ENCODE measurements at regions not wholly inside any gene's neighbourhood (a gene's known extent, or its start where the extent isn't known, plus 50 kb on each side); places are given as distances from the start of the nearest gene placed in this dataset.

- no peaks in the 10 kb centered on the region for H3K9me3 ChIP-seq (ENCODE audit: severe bottlenecking)
- no peak overlapping the region for H3K4me3 ChIP-seq (ENCODE audit: severe bottlenecking)
- no peak overlapping the region for H3K27ac ChIP-seq (ENCODE audit: poor library complexity, severe bottlenecking)
- H3K27me3 ChIP-seq (ENCODE audit: insufficient read depth, poor library complexity, severe bottlenecking): no peaks in the 10 kb centered on the region
- H3K36me3 ChIP-seq (ENCODE audit: low read depth): no peaks in the 10 kb centered on the region
- no peaks in the 10 kb centered on the region for H3K4me1 ChIP-seq (ENCODE audit: insufficient read depth, poor library complexity, severe bottlenecking)
- no peak for ATAC-seq (ENCODE audit: low read depth)
- no peak for TF ChIP-seq CTCF (IDR thresholded peaks at IDR 0.05; ENCODE audit: poor library complexity, severe bottlenecking)
- no peak for DNase-seq (ENCODE audit: low spot score)
These were observed 724.6 kb upstream of the TMEM132C start for GRCh38 chr12:127542391-127542790.

GRCh38 chr12:127542931-127543330 is 724.0 kb upstream of the TMEM132C start:
- Histone ChIP-seq H3K9me3 (ENCODE audit: severe bottlenecking) (no peaks in the 10 kb centered on the region), H3K27me3 (ENCODE audit: insufficient read depth, poor library complexity, severe bottlenecking) (no peaks in the 10 kb centered on the region), H3K27ac (ENCODE audit: poor library complexity, severe bottlenecking) (no peak overlapping the region), H3K4me1 (ENCODE audit: insufficient read depth, poor library complexity, severe bottlenecking) (peaks cover 1% of the 10 kb centered on the region), H3K4me3 (ENCODE audit: severe bottlenecking) (no peak overlapping the region), H3K36me3 (ENCODE audit: low read depth) (no peaks in the 10 kb centered on the region)
- TF ChIP-seq CTCF (IDR thresholded peaks at IDR 0.05; ENCODE audit: poor library complexity, severe bottlenecking): no peak
- ATAC-seq (ENCODE audit: low read depth): no peak
- DNase-seq (ENCODE audit: low spot score): no peak

GRCh38 chr12:127546721-127547505 is 720.1 kb upstream of the TMEM132C start:
- no peak overlapping the region for H3K27ac ChIP-seq (ENCODE audit: poor library complexity, severe bottlenecking)
- H3K4me3 ChIP-seq (ENCODE audit: severe bottlenecking): no peak overlapping the region
- ATAC-seq (ENCODE audit: low read depth): no peak
- H3K27me3 ChIP-seq (ENCODE audit: insufficient read depth, poor library complexity, severe bottlenecking): no peaks in the 10 kb centered on the region
- H3K36me3 ChIP-seq (ENCODE audit: low read depth): no peaks in the 10 kb centered on the region
- H3K9me3 ChIP-seq (ENCODE audit: severe bottlenecking): no peaks in the 10 kb centered on the region
- H3K4me1 ChIP-seq (ENCODE audit: insufficient read depth, poor library complexity, severe bottlenecking): peaks cover 8% of the 10 kb centered on the region
- no peak for DNase-seq (ENCODE audit: low spot score)
- TF ChIP-seq CTCF (IDR thresholded peaks at IDR 0.05; ENCODE audit: poor library complexity, severe bottlenecking): no peak

GRCh38 chr12:127548123-127548553 is 718.8 kb upstream of the TMEM132C start:
- DNase-seq (ENCODE audit: low spot score) (no peak), ATAC-seq (ENCODE audit: low read depth) (peak; percentile 70)
- TF ChIP-seq CTCF (IDR thresholded peaks at IDR 0.05; ENCODE audit: poor library complexity, severe bottlenecking): no peak
- Histone ChIP-seq H3K27ac (ENCODE audit: poor library complexity, severe bottlenecking) (peak overlapping the region; percentile 14), H3K9me3 (ENCODE audit: severe bottlenecking) (no peaks in the 10 kb centered on the region), H3K27me3 (ENCODE audit: insufficient read depth, poor library complexity, severe bottlenecking) (no peaks in the 10 kb centered on the region), H3K4me1 (ENCODE audit: insufficient read depth, poor library complexity, severe bottlenecking) (peaks cover 8% of the 10 kb centered on the region), H3K4me3 (ENCODE audit: severe bottlenecking) (no peak overlapping the region), H3K36me3 (ENCODE audit: low read depth) (no peaks in the 10 kb centered on the region)

- DNase-seq (ENCODE audit: low spot score): no peak
- no peaks in the 10 kb centered on the region for H3K9me3 ChIP-seq (ENCODE audit: severe bottlenecking)
- no peaks in the 10 kb centered on the region for H3K27me3 ChIP-seq (ENCODE audit: insufficient read depth, poor library complexity, severe bottlenecking)
- peak; percentile 79 for ATAC-seq (ENCODE audit: low read depth)
- H3K4me3 ChIP-seq (ENCODE audit: severe bottlenecking): no peak overlapping the region
- peaks cover 8% of the 10 kb centered on the region for H3K4me1 ChIP-seq (ENCODE audit: insufficient read depth, poor library complexity, severe bottlenecking)
- H3K36me3 ChIP-seq (ENCODE audit: low read depth): no peaks in the 10 kb centered on the region
- peak overlapping the region; percentile 4 for H3K27ac ChIP-seq (ENCODE audit: poor library complexity, severe bottlenecking)
- no peak for TF ChIP-seq CTCF (IDR thresholded peaks at IDR 0.05; ENCODE audit: poor library complexity, severe bottlenecking)
These were observed 716.7 kb upstream of the TMEM132C start for GRCh38 chr12:127550271-127550670.
